ENCODE measurements at regions not wholly inside any gene's neighbourhood (a gene's known extent, or its start where the extent isn't known, plus 50 kb on each side); places are given as distances from the start of the nearest gene placed in this dataset.

DNA sequence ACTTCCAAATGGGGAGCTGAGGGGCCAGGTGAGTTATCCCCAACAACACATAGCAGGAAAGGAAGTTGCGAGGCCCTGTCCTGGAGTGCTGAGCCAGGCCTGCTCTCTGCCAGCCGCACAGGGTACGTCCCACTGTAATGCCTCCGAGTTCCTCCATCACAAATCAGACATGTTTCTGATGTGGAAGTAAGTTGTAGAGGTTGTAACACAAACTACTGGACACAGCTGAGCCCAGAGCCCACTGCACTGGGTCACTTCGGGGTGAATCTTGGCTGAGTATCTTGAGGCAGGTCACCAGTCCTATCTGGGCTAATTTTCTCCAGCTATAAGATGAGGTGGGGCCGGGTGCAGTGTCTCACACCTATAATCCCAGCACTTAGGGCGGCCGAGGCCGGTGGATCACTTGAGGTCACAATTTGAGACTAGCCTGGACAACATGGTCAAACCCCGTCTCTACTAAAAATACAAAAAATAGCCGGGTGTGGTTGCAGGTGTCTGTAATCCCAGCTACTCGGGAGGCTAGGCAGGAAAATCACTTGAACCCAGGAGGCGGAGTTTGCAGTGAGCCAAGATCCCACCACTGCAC, 100.8 kb upstream of the CDH5 start:
- no peak for DNase-seq (ENCODE audit: low read depth in 2 of 2)

- DNase-seq (ENCODE audit: low read depth in 2 of 2): no peak
These were observed 101.5 kb upstream of the CDH5 start for GRCh38 chr16:66265048-66265415.

- no peak for DNase-seq (ENCODE audit: low read depth in 2 of 2)
These were observed 102.0 kb upstream of the CDH5 start for GRCh38 chr16:66264311-66265047.

- DNase-seq (ENCODE audit: low read depth in 2 of 2): no peak
These were observed 102.5 kb upstream of the CDH5 start for GRCh38 chr16:66263973-66264310.

DNA sequence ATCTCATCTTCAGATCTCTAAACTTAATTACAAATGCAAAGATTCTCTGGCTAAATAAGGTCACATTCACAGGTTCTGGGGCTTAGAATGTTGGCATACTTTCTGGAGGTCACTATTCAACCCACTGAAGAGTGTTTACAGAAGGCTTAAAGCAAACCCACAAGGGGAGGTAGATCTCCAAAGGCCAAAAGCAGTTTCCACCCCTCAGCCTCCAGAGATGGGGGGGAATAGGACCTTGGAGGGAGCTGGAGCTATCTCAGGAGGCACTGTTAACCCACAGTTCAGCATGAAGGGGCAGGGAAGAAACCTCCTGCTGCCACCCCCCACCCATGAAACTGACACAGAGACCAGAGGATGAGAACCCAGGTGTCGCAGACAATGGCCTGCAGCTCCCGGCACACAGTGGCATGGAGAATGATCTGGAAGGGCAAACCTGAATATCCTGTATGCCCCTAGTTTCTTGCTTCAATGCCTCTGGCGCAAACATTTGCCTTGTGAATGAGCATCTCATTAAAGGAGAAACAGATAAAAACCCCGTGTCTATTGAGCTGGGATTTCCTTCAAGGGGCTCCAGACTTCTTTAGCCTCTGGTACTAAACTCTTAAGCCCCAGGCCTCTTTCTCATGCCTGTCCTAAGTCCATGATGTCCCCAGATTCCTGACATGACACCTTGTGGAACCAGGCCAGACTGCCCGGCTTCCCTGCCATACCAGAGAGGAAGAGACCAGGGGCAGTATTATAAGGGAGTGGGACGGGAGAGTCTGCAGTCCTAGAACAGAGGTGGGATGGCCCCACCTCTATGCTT, 103.1 kb upstream of the CDH5 start:
- no peak for DNase-seq (ENCODE audit: low read depth in 2 of 2)

- no peak for DNase-seq (ENCODE audit: low read depth in 2 of 2)
These were observed 104.0 kb upstream of the CDH5 start for GRCh38 chr16:66262253-66263167.

GRCh38 chr16:66261826-66262225, 104.7 kb upstream of the CDH5 start:
- DNase-seq (ENCODE audit: low read depth in 2 of 2): no peak

DNA sequence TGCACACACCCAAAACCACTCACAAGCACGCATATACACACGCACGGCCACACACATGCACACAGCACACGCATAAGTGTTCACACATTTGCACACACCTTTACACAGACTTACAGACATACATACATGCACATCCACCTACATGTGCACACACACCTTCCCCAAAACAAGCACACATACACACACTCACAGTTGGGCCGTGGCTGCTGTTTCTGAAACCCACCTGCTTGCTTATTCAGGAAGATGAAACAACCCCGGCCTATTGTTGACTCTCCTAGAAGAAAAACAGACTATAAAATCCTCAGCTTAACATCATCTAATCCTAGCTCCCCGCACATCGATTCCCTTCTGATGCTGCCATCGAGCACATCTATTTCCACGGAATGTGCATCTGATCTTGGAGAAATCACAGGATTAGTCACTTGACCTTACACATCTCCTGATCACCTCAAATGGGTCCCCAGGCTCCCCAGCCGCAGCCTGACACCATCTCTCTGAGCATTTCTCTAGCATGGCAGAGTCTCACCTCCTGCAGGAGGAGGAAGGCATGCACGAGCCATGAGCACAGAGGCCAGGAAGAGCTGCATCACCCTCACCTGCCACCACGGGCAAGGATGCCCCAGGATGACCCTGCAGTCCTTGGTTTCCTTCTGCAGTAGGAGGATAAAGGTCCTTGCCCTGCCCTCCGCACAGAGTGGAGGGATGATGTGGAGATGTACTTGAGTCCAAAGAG, 105.8 kb upstream of the CDH5 start:
- DNase-seq (ENCODE audit: low read depth in 2 of 2): no peak

DNA sequence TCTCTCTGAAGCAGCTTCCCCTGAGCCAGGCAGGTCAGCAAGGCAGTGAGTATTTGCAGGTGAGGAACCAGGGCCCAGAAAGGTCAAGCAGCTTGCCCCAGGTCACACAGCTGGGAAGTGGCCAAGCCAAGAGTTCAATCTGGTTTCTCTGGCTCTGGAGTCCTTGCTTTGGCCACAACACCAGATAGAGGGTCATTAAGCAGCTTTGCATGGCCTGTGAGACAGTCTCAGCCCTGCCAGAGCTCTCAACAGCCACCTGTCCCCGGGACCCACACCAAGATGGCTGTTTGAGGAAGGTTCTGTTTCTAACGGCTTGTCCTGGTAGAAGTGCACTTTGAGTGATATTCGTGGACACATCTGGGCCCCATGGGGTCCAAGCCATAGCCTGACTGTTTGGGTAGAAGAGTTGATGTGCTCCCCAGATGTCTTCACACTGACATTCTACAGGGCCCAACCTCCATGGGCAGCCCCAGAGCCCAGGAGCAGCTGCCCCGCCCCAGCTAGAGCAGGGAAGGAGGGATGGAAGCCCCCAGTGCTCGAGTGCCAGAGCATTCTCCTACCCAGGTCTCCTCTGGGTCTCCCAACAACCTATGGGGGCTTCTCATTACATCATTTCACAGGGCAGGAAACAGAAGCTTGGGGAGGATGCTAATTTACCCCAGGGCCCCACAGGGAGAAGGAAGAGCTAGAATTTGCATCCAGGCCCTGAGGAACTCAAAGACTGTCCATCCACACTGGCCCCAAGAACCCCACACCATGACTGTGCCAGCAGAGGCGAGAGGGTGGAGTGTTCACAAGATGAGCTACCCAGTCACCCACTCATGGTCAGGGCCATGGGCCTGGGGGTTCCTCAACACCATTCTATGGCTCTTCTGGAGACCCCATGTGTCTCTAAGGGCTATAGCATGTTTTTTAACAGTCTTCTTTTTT, 107.3 kb upstream of the CDH5 start:
- no peak for DNase-seq (ENCODE audit: low read depth in 2 of 2)

DNA sequence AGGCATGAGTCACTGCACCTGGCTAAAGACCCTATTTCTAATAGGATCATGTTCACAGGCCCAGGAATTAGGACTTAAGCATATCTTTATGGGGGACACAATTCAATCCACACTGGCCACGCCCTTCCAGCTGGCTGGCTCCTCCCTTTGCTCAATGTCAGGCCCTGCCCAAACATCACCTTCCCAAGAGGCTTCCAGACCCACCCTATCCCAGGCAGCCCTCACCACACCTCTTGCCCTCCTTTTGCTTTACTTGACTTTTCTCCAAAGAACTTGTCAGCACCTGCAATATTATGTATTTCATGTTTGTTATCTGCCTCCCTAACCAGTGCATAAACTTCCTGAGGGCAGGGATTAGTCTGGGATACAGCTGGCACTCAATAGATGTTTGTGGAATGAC, 109.6 kb upstream of the CDH5 start:
- no peak for DNase-seq (ENCODE audit: low read depth in 2 of 2)

DNA sequence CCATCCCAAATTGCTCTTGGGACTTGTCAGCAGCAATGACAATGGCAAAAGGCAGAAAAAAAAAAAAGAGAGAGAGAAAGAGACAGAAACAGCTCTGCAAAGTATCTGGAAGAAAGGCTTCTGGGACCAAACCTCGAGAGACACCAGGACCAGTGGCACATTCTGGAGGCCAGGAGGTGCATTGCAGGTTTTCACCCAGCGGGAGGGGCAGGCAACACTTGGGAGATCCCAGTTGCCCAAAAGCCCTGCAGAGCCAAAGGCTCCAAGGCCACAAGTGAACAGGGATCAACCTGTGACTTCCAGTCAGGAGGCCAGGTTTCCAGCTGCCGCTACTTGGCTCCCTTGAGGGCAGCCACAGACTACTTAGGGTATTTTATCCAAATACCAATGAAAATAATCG, 110.8 kb upstream of the CDH5 start:
- DNase-seq (ENCODE audit: low read depth in 2 of 2): no peak

GRCh38 chr16:66254751-66255150, 111.7 kb upstream of the CDH5 start:
- no peak for DNase-seq (ENCODE audit: low read depth in 2 of 2)

DNA sequence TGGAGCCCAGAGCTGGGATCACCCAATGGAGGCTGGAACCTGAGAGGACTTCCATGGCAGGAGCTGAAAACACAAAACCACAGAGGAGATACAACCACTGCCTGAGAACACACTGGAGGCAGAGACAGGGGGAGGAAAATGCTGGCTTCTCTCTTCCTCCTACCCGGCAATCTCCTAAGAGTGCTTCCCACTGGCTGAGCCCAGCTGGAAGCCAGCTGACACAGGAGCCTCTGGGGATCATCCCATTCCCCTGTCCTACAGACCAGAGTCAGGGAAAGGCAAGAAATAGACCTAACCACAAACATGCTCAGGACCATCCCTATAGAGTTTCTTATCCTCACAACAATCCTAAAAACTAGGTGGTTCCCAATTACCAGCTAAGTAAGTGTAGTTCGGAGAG, 112.4 kb upstream of the CDH5 start:
- no peak for DNase-seq (ENCODE audit: low read depth in 2 of 2)

- DNase-seq (ENCODE audit: low read depth in 2 of 2): no peak
These were observed 114.9 kb upstream of the CDH5 start for GRCh38 chr16:66251476-66252160.

- no peak for DNase-seq (ENCODE audit: low read depth in 2 of 2)
These were observed 115.6 kb upstream of the CDH5 start for GRCh38 chr16:66250686-66251431.

GRCh38 chr16:66247516-66248481, 118.7 kb upstream of the CDH5 start:
- DNase-seq (ENCODE audit: low read depth in 2 of 2): no peak

GRCh38 chr16:66245868-66246267, 120.6 kb upstream of the CDH5 start:
- no peak for DNase-seq (ENCODE audit: low read depth in 2 of 2)

- no peak for DNase-seq (ENCODE audit: low read depth in 2 of 2)
These were observed 121.4 kb upstream of the CDH5 start for GRCh38 chr16:66245072-66245471.

Data from activated CD4-positive, alpha-beta T cell treated with anti-CD3 and anti-CD28 coated beads for 24 hours (primary cell).